Esophagus muscularis mucosa (tissue), 4 donors: ENCODE measurements at regions not wholly inside any gene's neighbourhood (a gene's known extent, or its start where the extent isn't known, plus 50 kb on each side); places are given as distances from the start of the nearest gene placed in this dataset.

Experiments
- DNase-seq: peaks from one replicate; pipeline ENCODE4 v3.0.0-alpha.2; 2017; ENCODE audit errors: extremely low spot score
- H3K27ac ChIP-seq, 4 donors: fragments of 200-600 bp; sonication (generic); replicated peaks in 1 of 4; 1 replicate in 3 of 4; 2 replicates in 1 of 4; pipeline ENCODE4 v1.5.1; 2016 to 2019; ENCODE audit warnings: mild to moderate bottlenecking in 1 of 4
- H3K27me3 ChIP-seq, 4 donors: fragments of 200-600 bp; sonication (generic); one replicate each; pipeline versions ENCODE4 v1.5.1 to v1.6.0; 2016 to 2019
- H3K36me3 ChIP-seq, 4 donors: fragments of 200-600 bp; sonication (generic); one replicate each; pipeline ENCODE4 v1.5.1; 2016 to 2019
- H3K4me1 ChIP-seq, 4 donors: fragments of 200-600 bp; sonication (generic); one replicate each; pipeline ENCODE4 v1.5.1; 2016 to 2019
- H3K4me3 ChIP-seq, 4 donors: fragments of 200-600 bp; sonication (generic); 1 replicate in 2 of 4; 2 replicates in 2 of 4; pipeline ENCODE4 v1.5.1; 2016 to 2019; ENCODE audit warnings: mild to moderate bottlenecking in 4 of 4, moderate library complexity in 1 of 4
- H3K9me3 ChIP-seq, 4 donors: fragments of 200-600 bp; sonication (generic); 1 replicate in 3 of 4; 2 replicates in 1 of 4; pipeline ENCODE4 v1.5.1; 2016 to 2019
- EP300 ChIP-seq: sonication (generic); formaldehyde crosslinking; IDR thresholded peaks from one replicate; pipeline ENCODE4 v1.6.1; 2017; ENCODE audit warnings: antibody characterized with exemption
- POLR2A ChIP-seq: fragments of 450-650 bp; IDR thresholded peaks from one replicate; pipeline ENCODE4 v1.6.1; 2017; ENCODE audit warnings: antibody characterized with exemption, moderate library complexity, mild to moderate bottlenecking, low read depth
- POLR2AphosphoS5 ChIP-seq, 2 donors: sonication (generic); formaldehyde crosslinking; IDR thresholded peaks; one replicate each; pipeline ENCODE4 v1.6.1; 2017; ENCODE audit warnings: antibody characterized with exemption in 2 of 2
- WGBS: methylation state at CpG from one replicate; pipeline ENCODE4 v1.1.5; 2018; 5-methylcytosine and 5-hydroxymethylcytosine counted together
- intact Hi-C: fragments of 100-400 bp; cut with DNase I; formaldehyde crosslinking; loops from one replicate; pipeline ENCODE4 v1.15.1; 2023
- TF ChIP-seq, protein P1 (sequence below), 3 experiments: fragments of 200-600 bp in 2 of 3; fragments of 450-650 bp in 1 of 3; sonication (generic) in 2 of 3; IDR thresholded peaks; one replicate each; pipeline ENCODE4 v1.5.1; 2017 to 2019; ENCODE audit warnings: antibody characterized with exemption in 3 of 3, mild to moderate bottlenecking in 2 of 3, moderate library complexity in 1 of 3

DNA sequence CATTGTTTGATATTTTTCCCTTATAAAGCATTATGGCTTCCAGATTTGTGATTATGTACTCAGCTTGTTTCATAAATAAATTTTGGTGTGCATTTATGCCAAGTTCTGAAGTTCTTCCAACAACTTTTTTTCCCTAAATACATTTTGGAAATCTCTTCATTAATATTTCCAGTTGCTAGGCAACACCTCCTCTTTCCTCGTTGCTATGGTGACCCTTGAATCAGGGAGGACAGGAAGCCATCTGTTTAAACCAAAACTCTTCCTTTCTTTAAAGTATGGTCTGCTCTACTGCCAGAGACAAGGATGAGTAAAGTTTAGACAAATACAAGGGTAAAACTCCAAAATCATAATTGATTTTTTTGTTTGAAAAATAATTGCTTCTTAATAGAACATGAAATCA is 779.3 kb downstream of the CDH9 start:
- intact Hi-C loops, result no loop called here
- no peak for TF ChIP-seq EP300
- no peak for TF ChIP-seq POLR2AphosphoS5 (IDR thresholded peaks at IDR 0.05)
- TF ChIP-seq, protein P1, sequence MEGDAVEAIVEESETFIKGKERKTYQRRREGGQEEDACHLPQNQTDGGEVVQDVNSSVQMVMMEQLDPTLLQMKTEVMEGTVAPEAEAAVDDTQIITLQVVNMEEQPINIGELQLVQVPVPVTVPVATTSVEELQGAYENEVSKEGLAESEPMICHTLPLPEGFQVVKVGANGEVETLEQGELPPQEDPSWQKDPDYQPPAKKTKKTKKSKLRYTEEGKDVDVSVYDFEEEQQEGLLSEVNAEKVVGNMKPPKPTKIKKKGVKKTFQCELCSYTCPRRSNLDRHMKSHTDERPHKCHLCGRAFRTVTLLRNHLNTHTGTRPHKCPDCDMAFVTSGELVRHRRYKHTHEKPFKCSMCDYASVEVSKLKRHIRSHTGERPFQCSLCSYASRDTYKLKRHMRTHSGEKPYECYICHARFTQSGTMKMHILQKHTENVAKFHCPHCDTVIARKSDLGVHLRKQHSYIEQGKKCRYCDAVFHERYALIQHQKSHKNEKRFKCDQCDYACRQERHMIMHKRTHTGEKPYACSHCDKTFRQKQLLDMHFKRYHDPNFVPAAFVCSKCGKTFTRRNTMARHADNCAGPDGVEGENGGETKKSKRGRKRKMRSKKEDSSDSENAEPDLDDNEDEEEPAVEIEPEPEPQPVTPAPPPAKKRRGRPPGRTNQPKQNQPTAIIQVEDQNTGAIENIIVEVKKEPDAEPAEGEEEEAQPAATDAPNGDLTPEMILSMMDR (IDR thresholded peaks at IDR 0.05), result no peak
- TF ChIP-seq POLR2A, result no peak

DNA sequence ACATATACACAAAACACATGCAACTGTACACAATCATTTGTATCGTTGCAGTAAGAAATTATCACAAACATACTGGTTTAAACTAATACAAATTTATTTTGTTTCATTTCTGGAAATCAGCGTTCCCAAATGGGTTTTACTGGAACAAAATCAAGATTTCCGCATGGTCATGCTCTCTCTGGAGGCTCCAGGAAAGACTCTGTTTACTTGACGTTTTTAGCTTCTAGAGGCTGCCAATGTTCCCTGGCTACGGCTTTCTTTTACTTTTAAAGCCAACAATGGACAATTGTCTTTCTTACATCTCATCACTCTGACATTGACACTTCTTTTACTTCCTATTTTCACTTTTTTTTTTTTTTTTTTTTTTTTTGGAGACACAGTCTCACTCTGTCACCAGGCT is 793.1 kb downstream of the CDH9 start:
- H3K36me3 ChIP-seq, result no peaks in the 10 kb centered on the region
- H3K9me3 ChIP-seq, result no peaks in the 10 kb centered on the region
- H3K4me3 ChIP-seq, result no peak overlapping the region
- TF ChIP-seq, protein P1 (IDR thresholded peaks at IDR 0.05), result no peak
- no peak for TF ChIP-seq POLR2A
- no peak for TF ChIP-seq EP300
- no peak for TF ChIP-seq POLR2AphosphoS5 (IDR thresholded peaks at IDR 0.05)
- intact Hi-C loops, result no loop called here
- H3K27me3 ChIP-seq, result no peaks in the 10 kb centered on the region
- WGBS, result 54% methylated on average over 5 of the region's 5 CpGs
- DNase-seq, result no peak
- H3K4me1 ChIP-seq, result no peaks in the 10 kb centered on the region
- no peak overlapping the region for H3K27ac ChIP-seq

More for the DNA sequence above, 779.3 kb downstream of the CDH9 start:
- Histone ChIP-seq H3K4me3 (no peak overlapping the region), H3K36me3 (no peaks in the 10 kb centered on the region), H3K9me3 (peaks cover 0 to 13% (median 5%) of the 10 kb centered on the region in 4 donors), H3K27ac (no peak overlapping the region), H3K4me1 (no peaks in the 10 kb centered on the region), H3K27me3 (no peaks in the 10 kb centered on the region)
- DNase-seq, result no peak
- 28% methylated on average over 1 of the region's 1 CpG for WGBS

DNA sequence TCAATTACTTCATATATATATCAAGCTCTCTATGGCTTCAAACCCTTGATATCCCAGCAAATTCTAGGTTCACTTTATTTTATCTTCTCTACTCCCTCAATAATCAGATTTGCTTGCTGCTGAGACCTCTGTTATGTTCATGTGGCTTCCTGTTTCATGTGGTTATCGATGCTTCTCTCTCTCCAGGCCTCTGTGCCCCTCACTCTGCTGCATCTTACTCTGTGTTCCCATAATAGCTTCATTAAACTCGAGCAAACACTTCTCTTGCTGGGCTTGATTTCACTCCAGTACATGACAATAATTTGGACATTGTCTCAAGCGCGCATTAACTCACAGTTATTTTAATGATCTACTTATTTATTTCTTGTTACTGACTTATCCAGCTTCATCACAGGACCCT is 798.8 kb downstream of the CDH9 start:
- intact Hi-C loops, result no loop called here
- 79% methylated on average over 4 of the region's 4 CpGs for WGBS
- no peaks in the 10 kb centered on the region for H3K27me3 ChIP-seq
- H3K4me3 ChIP-seq, result no peak overlapping the region
- no peak overlapping the region for H3K27ac ChIP-seq
- H3K9me3 ChIP-seq, result no peaks in the 10 kb centered on the region
- TF ChIP-seq, protein P1 (IDR thresholded peaks at IDR 0.05), result no peak
- TF ChIP-seq POLR2AphosphoS5 (IDR thresholded peaks at IDR 0.05), result no peak
- TF ChIP-seq EP300, result no peak
- TF ChIP-seq POLR2A, result no peak
- no peaks in the 10 kb centered on the region for H3K36me3 ChIP-seq
- no peak for DNase-seq
- no peaks in the 10 kb centered on the region for H3K4me1 ChIP-seq

DNA sequence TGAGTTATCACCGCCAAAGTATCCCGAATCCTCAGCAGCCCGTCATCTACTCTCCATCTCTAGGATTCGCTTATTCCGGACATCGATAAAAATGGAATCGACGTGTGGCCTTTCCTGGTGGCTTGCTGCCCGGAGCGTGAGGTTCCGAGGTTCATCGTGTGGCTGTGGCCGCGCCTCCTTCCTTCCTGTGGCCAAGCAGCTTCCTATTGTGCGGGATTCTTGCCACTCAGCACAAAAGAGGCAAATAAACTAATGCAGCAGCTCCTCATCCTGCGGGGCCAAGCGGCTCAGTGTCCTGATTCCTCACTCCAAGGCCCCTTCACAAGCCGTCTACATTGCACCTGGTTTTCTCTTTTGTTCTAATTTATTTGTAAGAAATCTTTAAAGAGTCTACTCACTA is 800.9 kb downstream of the CDH9 start:
- Histone ChIP-seq H3K36me3 (no peaks in the 10 kb centered on the region), H3K4me1 (no peaks in the 10 kb centered on the region), H3K27me3 (no peaks in the 10 kb centered on the region), H3K4me3 (no peak overlapping the region), H3K9me3 (no peaks in the 10 kb centered on the region), H3K27ac (no peak overlapping the region)
- WGBS, result 89% methylated on average over 18 of the region's 18 CpGs
- TF ChIP-seq, protein P1 (IDR thresholded peaks at IDR 0.05), result no peak
- no peak for TF ChIP-seq POLR2AphosphoS5 (IDR thresholded peaks at IDR 0.05)
- TF ChIP-seq POLR2A, result no peak
- no peak for TF ChIP-seq EP300
- intact Hi-C loops, result no loop called here
- no peak for DNase-seq

DNA sequence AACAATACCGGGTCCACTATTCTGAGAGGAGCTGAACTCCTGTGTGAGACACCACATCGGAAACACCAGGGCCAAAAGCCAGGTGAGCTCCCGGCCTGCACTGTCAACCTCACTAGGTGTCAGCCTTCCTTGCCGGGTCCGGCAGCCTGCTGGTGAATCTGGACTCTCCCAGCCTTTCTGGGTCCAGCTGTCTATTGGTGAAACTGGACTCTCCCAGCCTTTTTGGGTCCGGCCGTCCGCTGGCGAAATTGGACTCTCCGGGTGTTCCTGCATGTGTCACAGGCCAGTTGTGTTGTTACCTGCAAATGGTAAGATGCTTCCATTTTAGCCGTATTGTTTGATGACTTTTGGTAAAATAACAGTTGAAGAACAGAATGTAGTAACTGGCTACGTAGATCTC is 801.5 kb downstream of the CDH9 start:
- TF ChIP-seq POLR2A (no peak), EP300 (no peak), POLR2AphosphoS5 (IDR thresholded peaks at IDR 0.05) (no peak)
- TF ChIP-seq, protein P1 (IDR thresholded peaks at IDR 0.05), result no peak
- no peak overlapping the region for H3K4me3 ChIP-seq
- DNase-seq, result no peak
- intact Hi-C loops, result no loop called here
- no peak overlapping the region for H3K27ac ChIP-seq
- no peaks in the 10 kb centered on the region for H3K27me3 ChIP-seq
- no peaks in the 10 kb centered on the region for H3K36me3 ChIP-seq
- WGBS, result 90% methylated on average over 12 of the region's 12 CpGs
- H3K9me3 ChIP-seq, result no peaks in the 10 kb centered on the region
- H3K4me1 ChIP-seq, result no peaks in the 10 kb centered on the region
